Peyer's patch (tissue), 4 donors: ENCODE measurements at regions not wholly inside any gene's neighbourhood (a gene's known extent, or its start where the extent isn't known, plus 50 kb on each side); places are given as distances from the start of the nearest gene placed in this dataset.

Experiments
- DNase-seq, 3 donors: peaks; one replicate each; pipeline ENCODE4 v3.0.0-alpha.2; 2017 to 2019
- H3K27ac ChIP-seq, 4 donors: fragments of 200-600 bp; sonication (generic); one replicate each; pipeline ENCODE4 v1.5.1; 2016 to 2019
- H3K27me3 ChIP-seq, 2 donors: fragments of 200-600 bp; sonication (generic); one replicate each; pipeline ENCODE4 v1.5.1; 2019
- H3K36me3 ChIP-seq, 3 donors: fragments of 200-600 bp; sonication (generic); one replicate each; pipeline ENCODE4 v1.5.1; 2016 to 2019
- H3K4me1 ChIP-seq, 4 donors: fragments of 200-600 bp; sonication (generic); one replicate each; pipeline ENCODE4 v1.5.1; 2016 to 2019
- H3K4me3 ChIP-seq, 4 donors: fragments of 200-600 bp; sonication (generic); 1 replicate in 3 of 4; 2 replicates in 1 of 4; pipeline ENCODE4 v1.5.1; 2016 to 2019; ENCODE audit warnings: mild to moderate bottlenecking in 1 of 4
- H3K9me3 ChIP-seq, 4 donors: fragments of 200-600 bp; sonication (generic); one replicate each; pipeline ENCODE4 v1.5.1; 2016 to 2019; ENCODE audit warnings: mild to moderate bottlenecking in 1 of 4
- POLR2A ChIP-seq, 2 donors: fragments of 450-650 bp; IDR thresholded peaks; one replicate each; pipeline ENCODE4 v1.5.1; 2017; ENCODE audit warnings: antibody characterized with exemption in 2 of 2, mild to moderate bottlenecking in 2 of 2, moderate library complexity in 2 of 2
- TF ChIP-seq, protein P1 (sequence below), 6 experiments: fragments of 450-650 bp in 4 of 6; fragments of 200-600 bp in 2 of 6; sonication (generic) in 1 of 6; IDR thresholded peaks; one replicate each; pipeline ENCODE4 v1.5.1; 2017 to 2019; ENCODE audit warnings: antibody characterized with exemption in 6 of 6, mild to moderate bottlenecking in 3 of 6, moderate library complexity in 1 of 6

DNA sequence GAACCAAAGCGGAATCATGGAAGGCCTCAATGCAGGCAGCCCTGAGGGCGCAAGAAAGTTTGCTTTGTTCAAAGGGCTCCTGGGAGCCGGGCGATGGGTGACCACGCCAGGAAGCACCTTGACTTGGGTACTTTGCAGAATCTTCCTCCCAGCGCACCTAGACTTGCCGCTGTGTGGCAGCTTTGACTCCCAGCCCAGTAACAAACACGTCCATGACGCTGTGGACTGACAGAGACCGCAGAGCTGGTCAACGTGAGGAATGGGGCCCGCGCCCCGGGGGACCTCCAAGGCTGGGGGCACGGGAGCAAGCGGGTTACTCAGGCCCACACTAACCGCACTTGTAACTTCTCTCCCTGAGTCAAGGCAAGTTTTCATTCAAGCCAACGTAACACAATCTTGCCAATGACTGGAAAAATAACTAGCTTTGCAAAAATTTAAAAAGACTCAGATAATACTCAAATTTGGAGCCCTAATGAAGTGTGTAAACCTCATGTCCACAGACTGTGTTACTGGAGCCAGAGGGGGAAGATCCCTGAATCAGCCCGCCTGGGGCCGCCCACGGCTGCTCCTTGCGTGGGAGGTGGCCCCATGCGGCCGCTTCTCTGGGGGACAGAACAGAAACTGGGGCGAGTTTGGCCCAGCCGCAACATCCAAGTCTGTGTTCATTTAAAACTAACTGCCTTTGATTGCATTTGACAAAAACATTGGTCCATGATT is 130.8 kb downstream of the DNAJB6 start:
- peak in 1 of 3 donors; percentile 15 for DNase-seq
- no peak overlapping the region for H3K4me3 ChIP-seq
- H3K27me3 ChIP-seq: no peaks in the 10 kb centered on the region

DNA sequence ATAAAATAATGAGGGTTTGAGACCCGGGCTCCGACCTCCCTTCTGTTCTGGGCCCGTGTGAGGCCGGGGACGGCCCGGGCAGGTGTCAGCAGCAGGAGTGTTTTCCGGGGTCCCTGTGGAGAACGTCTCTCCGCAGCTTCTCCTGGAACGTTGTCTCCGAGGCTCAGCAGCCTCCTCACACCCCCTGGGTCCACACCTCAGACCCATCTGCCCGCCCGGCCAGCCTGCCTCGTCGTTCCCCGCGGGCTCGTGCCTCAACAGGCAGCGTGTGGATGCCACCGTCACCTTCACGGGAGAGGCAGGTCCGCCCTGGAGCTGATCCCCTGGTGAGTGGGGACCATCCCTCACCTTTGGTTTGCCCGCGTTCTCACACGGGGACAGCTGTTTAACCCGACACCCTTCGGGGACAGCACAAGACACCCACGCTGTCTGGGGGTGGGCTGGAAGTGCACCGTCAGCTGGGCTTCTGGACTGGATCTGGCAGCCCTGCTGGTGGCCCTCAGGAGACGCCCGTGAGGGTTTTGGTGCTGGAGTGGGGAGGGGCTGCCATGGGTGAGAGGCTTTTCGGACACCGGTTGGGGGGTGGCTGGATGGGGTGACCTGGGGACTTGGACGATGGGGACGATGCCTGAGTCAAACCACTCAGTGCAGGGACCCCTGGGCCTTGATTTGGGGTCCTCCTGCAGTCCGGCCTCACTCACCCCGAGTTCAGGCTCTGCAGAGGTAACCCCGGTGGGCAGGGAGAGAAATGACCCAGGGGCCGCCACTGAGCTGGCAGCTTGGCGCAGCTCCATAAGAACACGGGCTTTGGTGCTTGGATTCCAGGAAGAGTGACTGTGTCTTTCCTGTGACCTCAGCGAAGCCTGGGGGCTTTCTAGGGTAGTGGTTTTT is 131.7 kb downstream of the DNAJB6 start:
- Histone ChIP-seq H3K4me3 (no peak overlapping the region), H3K36me3 (no peaks in the 10 kb centered on the region), H3K27me3 (no peaks in the 10 kb centered on the region), H3K9me3 (peaks cover 0 to 13% (median 0%) of the 10 kb centered on the region in 4 donors), H3K27ac (no peak overlapping the region), H3K4me1 (peaks cover 0 to 4% (median 0%) of the 10 kb centered on the region in 4 donors)
- peak in 1 of 3 donors; percentile 39 for DNase-seq
- TF ChIP-seq, protein P1, sequence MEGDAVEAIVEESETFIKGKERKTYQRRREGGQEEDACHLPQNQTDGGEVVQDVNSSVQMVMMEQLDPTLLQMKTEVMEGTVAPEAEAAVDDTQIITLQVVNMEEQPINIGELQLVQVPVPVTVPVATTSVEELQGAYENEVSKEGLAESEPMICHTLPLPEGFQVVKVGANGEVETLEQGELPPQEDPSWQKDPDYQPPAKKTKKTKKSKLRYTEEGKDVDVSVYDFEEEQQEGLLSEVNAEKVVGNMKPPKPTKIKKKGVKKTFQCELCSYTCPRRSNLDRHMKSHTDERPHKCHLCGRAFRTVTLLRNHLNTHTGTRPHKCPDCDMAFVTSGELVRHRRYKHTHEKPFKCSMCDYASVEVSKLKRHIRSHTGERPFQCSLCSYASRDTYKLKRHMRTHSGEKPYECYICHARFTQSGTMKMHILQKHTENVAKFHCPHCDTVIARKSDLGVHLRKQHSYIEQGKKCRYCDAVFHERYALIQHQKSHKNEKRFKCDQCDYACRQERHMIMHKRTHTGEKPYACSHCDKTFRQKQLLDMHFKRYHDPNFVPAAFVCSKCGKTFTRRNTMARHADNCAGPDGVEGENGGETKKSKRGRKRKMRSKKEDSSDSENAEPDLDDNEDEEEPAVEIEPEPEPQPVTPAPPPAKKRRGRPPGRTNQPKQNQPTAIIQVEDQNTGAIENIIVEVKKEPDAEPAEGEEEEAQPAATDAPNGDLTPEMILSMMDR (IDR thresholded peaks at IDR 0.05): no peak
- no peak for TF ChIP-seq POLR2A (IDR thresholded peaks at IDR 0.05)

More for the DNA sequence above, 130.8 kb downstream of the DNAJB6 start:
- Histone ChIP-seq H3K36me3 (no peaks in the 10 kb centered on the region), H3K9me3 (peaks cover 0 to 4% (median 0%) of the 10 kb centered on the region in 4 donors), H3K27ac (no peak overlapping the region), H3K4me1 (peaks cover 0 to 4% (median 0%) of the 10 kb centered on the region in 4 donors)
- no peak for TF ChIP-seq POLR2A (IDR thresholded peaks at IDR 0.05)
- TF ChIP-seq, protein P1 (IDR thresholded peaks at IDR 0.05): no peak

DNA sequence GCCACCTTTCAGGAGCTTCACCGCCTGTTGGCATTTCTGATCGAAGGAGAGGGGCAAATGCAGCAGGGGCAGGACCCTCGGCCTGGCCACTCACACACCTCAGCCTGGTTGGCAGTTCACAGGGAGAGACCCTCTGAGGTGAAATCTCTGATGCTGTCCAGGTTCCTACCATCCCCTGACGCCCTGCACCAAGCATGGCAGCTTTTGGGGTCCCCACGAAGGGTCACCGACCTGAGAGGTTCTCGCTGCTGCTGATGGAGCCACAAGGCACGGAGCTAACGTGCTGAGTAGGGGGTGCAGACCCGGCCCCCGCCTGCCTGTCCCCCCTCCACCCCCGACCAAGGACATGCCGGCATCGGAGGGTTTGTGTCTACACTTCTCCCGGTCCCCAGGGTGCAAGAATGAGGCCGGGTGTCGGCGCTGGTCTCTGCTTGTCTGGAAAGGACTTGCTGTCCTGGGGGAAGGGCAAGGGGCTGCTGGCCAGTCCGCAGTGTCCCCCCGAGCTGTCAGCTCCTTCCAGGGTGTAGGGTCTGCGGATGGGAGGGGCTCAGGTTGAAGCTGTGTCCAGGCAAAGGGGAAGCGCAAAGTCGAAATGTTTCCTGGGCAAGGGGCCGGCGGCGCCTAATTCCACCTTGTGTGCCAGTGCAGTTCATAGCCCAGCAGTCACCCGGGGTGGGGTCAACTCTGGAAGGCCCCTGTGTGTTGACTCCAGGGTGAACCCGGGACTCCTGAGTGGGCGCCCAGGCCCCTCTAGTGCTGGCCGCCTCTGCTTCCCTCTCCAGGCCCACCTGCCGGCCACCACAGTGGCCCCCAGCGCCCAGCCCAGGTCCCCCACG is 132.6 kb downstream of the DNAJB6 start:
- Histone ChIP-seq H3K9me3 (peaks cover 0 to 14% (median 0%) of the 10 kb centered on the region in 4 donors), H3K27me3 (no peaks in the 10 kb centered on the region), H3K4me1 (peaks cover 0 to 4% (median 0%) of the 10 kb centered on the region in 4 donors), H3K27ac (no peak overlapping the region), H3K4me3 (no peak overlapping the region), H3K36me3 (no peaks in the 10 kb centered on the region)
- TF ChIP-seq, protein P1 (IDR thresholded peaks at IDR 0.05): no peak
- no peak for TF ChIP-seq POLR2A (IDR thresholded peaks at IDR 0.05)
- peak in 1 of 3 donors; percentile 41 for DNase-seq

DNA sequence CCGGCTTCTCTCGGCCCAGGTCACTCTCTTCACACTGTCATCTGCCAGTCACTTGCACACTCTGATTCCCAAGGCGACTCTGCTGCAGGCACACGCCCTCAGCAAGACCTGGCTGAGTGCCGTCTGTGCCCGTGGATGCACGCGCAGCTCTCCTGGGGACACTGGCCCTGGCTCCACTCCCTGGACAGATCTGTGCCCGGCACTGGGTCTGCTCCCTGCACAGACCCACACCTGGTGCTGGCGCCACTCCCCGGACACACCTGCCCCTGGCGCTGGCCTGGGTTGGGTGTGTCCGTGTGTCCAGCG is 133.2 kb downstream of the DNAJB6 start:
- Histone ChIP-seq H3K4me1 (peaks cover 0 to 4% (median 0%) of the 10 kb centered on the region in 4 donors), H3K27me3 (no peaks in the 10 kb centered on the region), H3K9me3 (peaks cover 0 to 14% (median 0%) of the 10 kb centered on the region in 4 donors), H3K36me3 (no peaks in the 10 kb centered on the region), H3K4me3 (no peak overlapping the region), H3K27ac (no peak overlapping the region)
- no peak for DNase-seq
- TF ChIP-seq, protein P1 (IDR thresholded peaks at IDR 0.05): no peak
- TF ChIP-seq POLR2A (IDR thresholded peaks at IDR 0.05): no peak

DNA sequence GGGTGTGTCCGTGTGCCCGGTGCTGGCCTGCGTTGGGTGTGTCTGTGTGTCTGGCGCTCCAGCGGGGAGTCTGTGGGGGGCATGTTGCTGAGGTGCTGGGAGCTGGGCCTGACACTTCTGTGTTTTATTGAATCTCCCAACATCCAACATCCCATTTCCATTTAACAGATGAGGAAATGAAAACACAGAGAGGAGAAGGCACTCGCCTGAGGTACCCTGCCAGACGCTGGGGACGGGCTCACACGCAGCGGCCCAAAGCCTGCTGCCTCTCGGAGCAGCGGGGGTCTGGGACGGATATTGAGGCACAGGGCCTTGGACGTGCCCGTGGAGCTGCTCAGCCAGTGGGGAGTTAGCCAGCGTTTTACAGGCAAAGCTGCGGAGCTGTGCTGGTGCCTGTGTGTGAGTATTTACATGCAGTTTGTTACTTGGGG is 133.9 kb downstream of the DNAJB6 start:
- Histone ChIP-seq H3K36me3 (no peaks in the 10 kb centered on the region), H3K9me3 (peaks cover 0 to 14% (median 0%) of the 10 kb centered on the region in 4 donors), H3K27me3 (no peaks in the 10 kb centered on the region), H3K4me1 (peaks cover 0 to 4% (median 0%) of the 10 kb centered on the region in 4 donors), H3K4me3 (no peak overlapping the region), H3K27ac (peak overlapping the region in 1 of 4 donors; percentile 64)
- peak in 1 of 3 donors; percentile 33 for DNase-seq
- TF ChIP-seq, protein P1 (IDR thresholded peaks at IDR 0.05): no peak
- no peak for TF ChIP-seq POLR2A (IDR thresholded peaks at IDR 0.05)
